ENCODE measurements at regions not wholly inside any gene's neighbourhood (a gene's known extent, or its start where the extent isn't known, plus 50 kb on each side); places are given as distances from the start of the nearest gene placed in this dataset.

DNA sequence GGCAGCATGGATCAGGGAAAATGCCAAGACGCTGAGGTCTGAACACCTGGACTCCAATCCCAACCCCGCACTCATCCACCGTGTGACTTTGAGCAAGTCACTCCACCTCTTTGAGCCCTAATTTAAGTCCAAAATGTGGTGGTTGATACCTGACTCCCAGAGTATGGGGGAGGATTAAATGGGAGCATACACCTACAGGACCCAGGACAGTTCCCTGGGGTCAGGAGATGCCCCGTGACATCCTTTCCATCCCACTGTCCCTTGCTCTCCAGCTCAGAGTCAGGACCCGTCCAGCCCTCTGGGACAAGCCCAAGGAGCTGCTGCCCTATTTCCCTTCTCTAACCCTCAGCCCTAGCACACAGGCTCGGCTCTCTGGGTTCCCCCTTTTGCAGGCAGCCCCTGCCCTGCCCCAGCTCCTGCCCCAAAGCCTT, 276.4 kb downstream of the XXYLT1 start:
- Mint-ChIP-seq H3K4me1 (no peaks in the 10 kb centered on the region), H3K4me3 (no peak overlapping the region)
- WGBS (ENCODE audit: insufficient coverage): 90% methylated on average over 6 of the region's 6 CpGs

DNA sequence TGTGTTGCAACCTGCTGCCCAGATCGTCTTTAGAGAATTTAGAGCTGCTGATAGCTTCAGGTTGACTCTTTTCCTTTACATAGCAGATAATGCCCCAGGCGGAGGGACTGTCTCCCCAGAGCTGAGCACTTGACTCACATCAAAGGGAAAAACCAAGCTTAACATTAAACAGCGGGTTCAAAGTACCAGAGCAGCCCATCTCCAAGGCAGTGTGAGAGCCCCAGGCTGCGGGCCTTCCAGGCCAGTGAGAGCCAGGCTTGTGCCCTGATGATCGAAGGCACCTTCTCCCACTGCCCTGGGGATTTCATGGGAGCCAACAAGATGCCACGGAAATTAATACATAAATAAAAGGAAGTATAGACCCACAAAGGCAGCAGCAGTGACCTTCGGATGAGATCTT, 275.6 kb downstream of the XXYLT1 start:
- H3K4me3 Mint-ChIP-seq: no peak overlapping the region
- TF ChIP-seq, protein P1, sequence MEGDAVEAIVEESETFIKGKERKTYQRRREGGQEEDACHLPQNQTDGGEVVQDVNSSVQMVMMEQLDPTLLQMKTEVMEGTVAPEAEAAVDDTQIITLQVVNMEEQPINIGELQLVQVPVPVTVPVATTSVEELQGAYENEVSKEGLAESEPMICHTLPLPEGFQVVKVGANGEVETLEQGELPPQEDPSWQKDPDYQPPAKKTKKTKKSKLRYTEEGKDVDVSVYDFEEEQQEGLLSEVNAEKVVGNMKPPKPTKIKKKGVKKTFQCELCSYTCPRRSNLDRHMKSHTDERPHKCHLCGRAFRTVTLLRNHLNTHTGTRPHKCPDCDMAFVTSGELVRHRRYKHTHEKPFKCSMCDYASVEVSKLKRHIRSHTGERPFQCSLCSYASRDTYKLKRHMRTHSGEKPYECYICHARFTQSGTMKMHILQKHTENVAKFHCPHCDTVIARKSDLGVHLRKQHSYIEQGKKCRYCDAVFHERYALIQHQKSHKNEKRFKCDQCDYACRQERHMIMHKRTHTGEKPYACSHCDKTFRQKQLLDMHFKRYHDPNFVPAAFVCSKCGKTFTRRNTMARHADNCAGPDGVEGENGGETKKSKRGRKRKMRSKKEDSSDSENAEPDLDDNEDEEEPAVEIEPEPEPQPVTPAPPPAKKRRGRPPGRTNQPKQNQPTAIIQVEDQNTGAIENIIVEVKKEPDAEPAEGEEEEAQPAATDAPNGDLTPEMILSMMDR (IDR thresholded peaks at IDR 0.05): no peak
- no peak overlapping the region for H3K27ac Mint-ChIP-seq
- DNase-seq: no peak
- no peaks in the 10 kb centered on the region for H3K4me1 Mint-ChIP-seq
- no peak overlapping the region for H3K27ac ChIP-seq (ENCODE audit: low read length)
- no peaks in the 10 kb centered on the region for H3K27me3 ChIP-seq (ENCODE audit: control insufficient read depth, insufficient read depth, low read length)
- H3K27me3 Mint-ChIP-seq (ENCODE audit: low read depth in 2 of 2): peaks cover 6 to 7% of the 10 kb centered on the region in 2 donors
- H3K4me1 ChIP-seq (ENCODE audit: control insufficient read depth, insufficient read depth, low read length): no peaks in the 10 kb centered on the region
- H3K36me3 ChIP-seq (ENCODE audit: control insufficient read depth, insufficient read depth, low read length): no peaks in the 10 kb centered on the region
- H3K4me3 ChIP-seq (ENCODE audit: low read length): no peak overlapping the region
- WGBS (ENCODE audit: insufficient coverage): 90% methylated on average over 7 of the region's 7 CpGs
- no peaks in the 10 kb centered on the region for H3K36me3 Mint-ChIP-seq
- H3K9me3 ChIP-seq (ENCODE audit: control insufficient read depth, insufficient read depth, low read length): no peaks in the 10 kb centered on the region
- intact Hi-C loops (cut with micrococcal nuclease): no loop called here
- ATAC-seq: no peak
- no peaks in the 10 kb centered on the region for H3K9me3 Mint-ChIP-seq

More for the DNA sequence above, 276.4 kb downstream of the XXYLT1 start:
- Histone ChIP-seq H3K27ac (ENCODE audit: low read length) (no peak overlapping the region), H3K4me3 (ENCODE audit: low read length) (no peak overlapping the region), H3K27me3 (ENCODE audit: control insufficient read depth, insufficient read depth, low read length) (no peaks in the 10 kb centered on the region), H3K9me3 (ENCODE audit: control insufficient read depth, insufficient read depth, low read length) (no peaks in the 10 kb centered on the region), H3K4me1 (ENCODE audit: control insufficient read depth, insufficient read depth, low read length) (no peaks in the 10 kb centered on the region), H3K36me3 (ENCODE audit: control insufficient read depth, insufficient read depth, low read length) (no peaks in the 10 kb centered on the region)
- Mint-ChIP-seq H3K36me3 (no peaks in the 10 kb centered on the region), H3K27me3 (ENCODE audit: low read depth in 2 of 2) (peaks cover 6 to 7% of the 10 kb centered on the region in 2 donors), H3K27ac (no peak overlapping the region), H3K9me3 (no peaks in the 10 kb centered on the region)
- TF ChIP-seq, protein P1 (IDR thresholded peaks at IDR 0.05): no peak
- no peak for DNase-seq
- intact Hi-C loops (cut with micrococcal nuclease): no loop called here
- ATAC-seq: no peak

DNA sequence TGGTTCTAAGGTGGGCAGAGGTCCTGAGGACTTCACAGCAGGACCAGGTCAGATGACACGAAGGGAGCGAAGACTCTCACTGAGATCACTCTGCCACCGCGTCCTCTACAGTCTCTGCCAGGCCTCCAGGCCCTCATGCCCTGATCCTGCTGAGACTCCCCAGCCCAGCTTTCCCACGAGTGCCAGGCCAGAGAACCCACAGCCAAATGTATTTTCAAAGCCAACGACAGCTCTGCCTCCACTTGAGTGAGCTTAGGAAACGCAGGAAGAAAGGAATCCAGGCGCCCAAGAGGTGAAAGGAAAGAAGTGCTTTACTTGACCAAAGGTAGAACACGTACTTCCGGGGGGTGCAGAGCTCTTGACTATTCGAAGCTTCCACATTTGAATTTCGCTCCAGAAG, 275.0 kb downstream of the XXYLT1 start:
- Mint-ChIP-seq H3K9me3 (no peaks in the 10 kb centered on the region), H3K36me3 (no peaks in the 10 kb centered on the region), H3K27ac (no peak overlapping the region), H3K4me3 (no peak overlapping the region), H3K4me1 (no peaks in the 10 kb centered on the region), H3K27me3 (ENCODE audit: low read depth in 2 of 2) (peaks cover 6 to 7% of the 10 kb centered on the region in 2 donors)
- WGBS (ENCODE audit: insufficient coverage): 95% methylated on average over 12 of the region's 12 CpGs
- no peak for ATAC-seq
- no peaks in the 10 kb centered on the region for H3K27me3 ChIP-seq (ENCODE audit: control insufficient read depth, insufficient read depth, low read length)
- intact Hi-C loops (cut with micrococcal nuclease): no loop called here
- no peaks in the 10 kb centered on the region for H3K9me3 ChIP-seq (ENCODE audit: control insufficient read depth, insufficient read depth, low read length)
- H3K4me3 ChIP-seq (ENCODE audit: low read length): no peak overlapping the region
- TF ChIP-seq, protein P1 (IDR thresholded peaks at IDR 0.05): no peak
- DNase-seq: no peak
- H3K36me3 ChIP-seq (ENCODE audit: control insufficient read depth, insufficient read depth, low read length): no peaks in the 10 kb centered on the region
- H3K27ac ChIP-seq (ENCODE audit: low read length): no peak overlapping the region
- H3K4me1 ChIP-seq (ENCODE audit: control insufficient read depth, insufficient read depth, low read length): no peaks in the 10 kb centered on the region

DNA sequence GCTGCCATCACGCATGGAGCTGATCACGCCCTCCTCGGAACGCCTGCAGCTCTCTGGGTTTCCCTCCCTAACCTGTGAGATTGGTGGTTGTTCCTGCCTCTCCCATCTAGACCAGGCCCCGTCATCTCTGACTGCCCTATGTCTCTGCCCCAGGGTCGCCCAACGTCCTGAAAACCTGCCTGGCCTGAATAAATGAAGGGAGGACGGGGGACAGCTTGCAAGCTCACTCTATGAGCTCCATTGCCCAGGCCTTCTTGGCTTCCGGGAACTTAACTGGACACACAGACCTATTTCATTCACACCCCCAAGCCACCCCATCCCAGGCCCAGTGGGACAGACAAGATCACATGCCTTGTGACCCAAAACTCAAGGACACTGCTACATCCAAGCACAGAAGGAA, 274.2 kb downstream of the XXYLT1 start:
- ATAC-seq (no peak), DNase-seq (no peak)
- Histone ChIP-seq H3K36me3 (ENCODE audit: control insufficient read depth, insufficient read depth, low read length) (no peaks in the 10 kb centered on the region), H3K9me3 (ENCODE audit: control insufficient read depth, insufficient read depth, low read length) (no peaks in the 10 kb centered on the region), H3K4me3 (ENCODE audit: low read length) (no peak overlapping the region), H3K27ac (ENCODE audit: low read length) (no peak overlapping the region), H3K27me3 (ENCODE audit: control insufficient read depth, insufficient read depth, low read length) (no peaks in the 10 kb centered on the region), H3K4me1 (ENCODE audit: control insufficient read depth, insufficient read depth, low read length) (no peaks in the 10 kb centered on the region)
- H3K36me3 Mint-ChIP-seq: no peaks in the 10 kb centered on the region
- no peak overlapping the region for H3K4me3 Mint-ChIP-seq
- intact Hi-C loops (cut with micrococcal nuclease): no loop called here
- WGBS (ENCODE audit: insufficient coverage): 91% methylated on average over 9 of the region's 9 CpGs
- no peaks in the 10 kb centered on the region for H3K4me1 Mint-ChIP-seq
- H3K9me3 Mint-ChIP-seq: no peaks in the 10 kb centered on the region
- TF ChIP-seq, protein P1 (IDR thresholded peaks at IDR 0.05): no peak
- H3K27ac Mint-ChIP-seq: no peak overlapping the region
- peaks cover 6 to 7% of the 10 kb centered on the region in 2 donors for H3K27me3 Mint-ChIP-seq (ENCODE audit: low read depth in 2 of 2)
